ENCODE measurements at regions not wholly inside any gene's neighbourhood (a gene's known extent, or its start where the extent isn't known, plus 50 kb on each side); places are given as distances from the start of the nearest gene placed in this dataset.

DNA sequence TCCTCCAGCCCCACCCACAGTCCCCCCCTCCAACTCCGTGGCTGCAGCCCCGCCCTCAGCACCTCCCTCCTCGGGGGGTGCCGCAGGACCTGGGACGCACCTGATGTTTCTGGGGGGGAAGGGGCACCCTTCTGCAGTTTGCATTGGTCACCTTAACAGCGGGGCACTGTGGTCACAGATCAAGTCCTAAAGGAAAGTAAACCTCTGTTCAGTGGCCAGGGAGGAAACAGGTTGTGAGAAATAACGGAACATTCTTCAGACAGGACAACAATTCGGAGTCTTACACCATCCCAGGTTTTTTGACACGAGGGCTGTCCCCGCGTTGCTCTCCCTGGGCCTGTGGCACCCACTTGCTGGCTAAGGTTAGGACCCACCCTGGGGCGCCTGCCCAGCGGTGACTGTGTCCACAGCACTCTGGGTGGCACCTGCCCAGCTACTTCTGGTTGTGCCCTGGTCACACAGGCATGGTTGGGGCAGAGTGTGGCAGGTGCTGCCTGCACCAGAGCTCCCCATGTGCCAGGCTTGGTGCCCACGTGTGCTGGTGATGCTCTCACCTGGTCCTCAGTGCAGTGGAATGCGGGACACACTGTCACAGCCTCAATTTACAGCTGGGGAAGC, 93.5 kb upstream of the OTOS start:
- DNase-seq (ENCODE audit: low read depth, low spot score): no peak
- POLR2A ChIA-PET: interaction anchor here (1.1 kb wide), 1 partner anchor 205 kb away, joined by 3 read pairs; no protein-coding TSS in a partner anchor
- CTCF ChIA-PET: interaction anchor here (0.6 to 7.1 kb wide), 9 partner anchors 9 to 212 kb away, joined by 3 to 130 read pairs (median 13); partner anchors contain the start of gene GPC1
- no peak overlapping the region for H3K4me3 ChIP-seq (ENCODE audit: low read depth, low read length)
- TF ChIP-seq, protein P1, sequence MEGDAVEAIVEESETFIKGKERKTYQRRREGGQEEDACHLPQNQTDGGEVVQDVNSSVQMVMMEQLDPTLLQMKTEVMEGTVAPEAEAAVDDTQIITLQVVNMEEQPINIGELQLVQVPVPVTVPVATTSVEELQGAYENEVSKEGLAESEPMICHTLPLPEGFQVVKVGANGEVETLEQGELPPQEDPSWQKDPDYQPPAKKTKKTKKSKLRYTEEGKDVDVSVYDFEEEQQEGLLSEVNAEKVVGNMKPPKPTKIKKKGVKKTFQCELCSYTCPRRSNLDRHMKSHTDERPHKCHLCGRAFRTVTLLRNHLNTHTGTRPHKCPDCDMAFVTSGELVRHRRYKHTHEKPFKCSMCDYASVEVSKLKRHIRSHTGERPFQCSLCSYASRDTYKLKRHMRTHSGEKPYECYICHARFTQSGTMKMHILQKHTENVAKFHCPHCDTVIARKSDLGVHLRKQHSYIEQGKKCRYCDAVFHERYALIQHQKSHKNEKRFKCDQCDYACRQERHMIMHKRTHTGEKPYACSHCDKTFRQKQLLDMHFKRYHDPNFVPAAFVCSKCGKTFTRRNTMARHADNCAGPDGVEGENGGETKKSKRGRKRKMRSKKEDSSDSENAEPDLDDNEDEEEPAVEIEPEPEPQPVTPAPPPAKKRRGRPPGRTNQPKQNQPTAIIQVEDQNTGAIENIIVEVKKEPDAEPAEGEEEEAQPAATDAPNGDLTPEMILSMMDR (IDR thresholded peaks at IDR 0.05; ENCODE audit: insufficient read depth, low read length, missing control alignments): no peak

DNA sequence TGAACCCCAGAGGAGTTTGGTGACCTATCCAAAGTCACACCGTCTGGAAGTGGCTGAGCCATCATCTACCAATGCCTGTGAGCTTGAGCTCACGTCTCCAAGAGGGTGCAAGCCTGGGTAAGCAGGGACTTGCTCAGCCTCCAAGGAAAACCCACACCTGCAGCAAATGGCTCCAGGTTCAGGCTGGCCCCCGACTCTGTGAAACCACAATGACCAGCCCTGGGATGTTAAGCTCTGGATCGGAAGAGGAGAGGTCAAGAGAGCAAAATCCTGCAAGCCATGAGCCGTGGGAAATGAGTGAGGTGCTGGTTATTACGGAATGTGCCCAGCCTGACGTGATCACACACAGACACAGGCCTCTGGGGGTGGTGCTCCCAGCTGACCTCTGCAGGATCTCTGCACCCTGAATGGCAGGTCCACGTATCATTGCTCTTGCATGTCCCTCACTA, 94.1 kb upstream of the OTOS start:
- DNase-seq (ENCODE audit: low read depth, low spot score): no peak
- POLR2A ChIA-PET: no interaction called here
- H3K4me3 ChIP-seq (ENCODE audit: low read depth, low read length): no peak overlapping the region
- TF ChIP-seq, protein P1 (IDR thresholded peaks at IDR 0.05; ENCODE audit: insufficient read depth, low read length, missing control alignments): no peak
- CTCF ChIA-PET: interaction anchor here (0.5 to 7.1 kb wide), 5 partner anchors 10 to 206 kb away, joined by 3 to 130 read pairs (median 12); partner anchors contain the start of gene GPC1

DNA sequence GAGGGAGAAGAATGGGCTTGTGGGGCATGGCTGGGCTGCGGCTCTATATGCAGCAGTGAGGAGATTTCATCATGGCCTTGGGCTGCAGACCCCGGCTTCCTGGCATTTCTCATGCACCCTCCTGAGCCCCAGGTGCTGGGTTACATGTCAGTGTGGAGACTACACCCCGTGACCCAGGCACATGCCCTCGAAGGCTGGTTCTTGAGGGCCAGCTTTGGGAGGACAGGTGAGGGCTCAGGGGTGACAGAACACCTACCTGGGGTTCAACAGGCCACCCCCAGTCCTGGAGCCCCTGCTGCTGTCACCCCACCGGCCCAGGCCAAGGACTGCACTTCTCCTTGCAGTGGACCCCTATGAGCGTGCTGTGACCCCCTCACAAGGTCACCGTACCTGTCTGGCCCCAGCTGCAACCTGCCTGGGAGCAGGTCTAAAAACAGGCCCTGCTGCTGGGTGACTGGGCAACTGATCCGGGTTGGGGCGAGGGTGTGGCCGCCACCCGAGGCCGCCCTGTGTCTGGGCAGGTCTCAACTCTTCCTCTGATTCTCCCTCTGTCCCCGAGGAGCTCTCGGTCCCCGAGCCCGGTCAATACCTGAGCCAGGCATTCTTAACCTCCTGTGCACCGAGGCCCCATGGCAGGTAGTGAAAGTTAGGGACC, 94.8 kb upstream of the OTOS start:
- POLR2A ChIA-PET: no interaction called here
- TF ChIP-seq, protein P1 (IDR thresholded peaks at IDR 0.05; ENCODE audit: insufficient read depth, low read length, missing control alignments): no peak
- no peak for DNase-seq (ENCODE audit: low read depth, low spot score)
- H3K4me3 ChIP-seq (ENCODE audit: low read depth, low read length): no peak overlapping the region
- CTCF ChIA-PET: interaction anchor here (0.8 to 7.1 kb wide), 5 partner anchors 10 to 262 kb away, joined by 3 to 130 read pairs (median 12); partner anchors contain the start of gene GPC1

DNA sequence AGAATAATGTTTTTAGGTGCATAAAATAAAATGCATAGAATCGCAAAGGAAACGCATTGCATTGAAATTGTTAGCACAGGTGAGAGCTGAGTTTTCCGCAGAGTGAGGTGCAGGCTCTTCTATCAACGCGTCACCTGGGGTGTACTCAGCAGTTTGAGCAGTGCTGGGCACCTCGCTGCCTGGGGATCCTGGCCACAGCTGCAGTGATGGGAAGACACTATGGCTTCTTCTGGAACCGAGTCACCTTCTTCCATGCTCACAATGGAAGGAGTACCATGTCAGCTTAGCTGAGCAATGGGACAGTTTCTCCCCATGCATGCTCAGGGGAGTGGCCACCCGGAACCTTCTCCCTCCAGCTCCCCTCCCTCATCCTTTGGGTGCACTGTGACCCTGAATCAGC, 95.4 kb upstream of the OTOS start:
- no peak overlapping the region for H3K4me3 ChIP-seq (ENCODE audit: low read depth, low read length)
- no peak for DNase-seq (ENCODE audit: low read depth, low spot score)
- ChIA-PET CTCF (interaction anchor here (0.8 to 7.1 kb wide), 4 partner anchors 9 to 261 kb away, joined by 3 to 130 read pairs (median 8); no protein-coding TSS in a partner anchor), POLR2A (no interaction called here)
- TF ChIP-seq, protein P1 (IDR thresholded peaks at IDR 0.05; ENCODE audit: insufficient read depth, low read length, missing control alignments): no peak

DNA sequence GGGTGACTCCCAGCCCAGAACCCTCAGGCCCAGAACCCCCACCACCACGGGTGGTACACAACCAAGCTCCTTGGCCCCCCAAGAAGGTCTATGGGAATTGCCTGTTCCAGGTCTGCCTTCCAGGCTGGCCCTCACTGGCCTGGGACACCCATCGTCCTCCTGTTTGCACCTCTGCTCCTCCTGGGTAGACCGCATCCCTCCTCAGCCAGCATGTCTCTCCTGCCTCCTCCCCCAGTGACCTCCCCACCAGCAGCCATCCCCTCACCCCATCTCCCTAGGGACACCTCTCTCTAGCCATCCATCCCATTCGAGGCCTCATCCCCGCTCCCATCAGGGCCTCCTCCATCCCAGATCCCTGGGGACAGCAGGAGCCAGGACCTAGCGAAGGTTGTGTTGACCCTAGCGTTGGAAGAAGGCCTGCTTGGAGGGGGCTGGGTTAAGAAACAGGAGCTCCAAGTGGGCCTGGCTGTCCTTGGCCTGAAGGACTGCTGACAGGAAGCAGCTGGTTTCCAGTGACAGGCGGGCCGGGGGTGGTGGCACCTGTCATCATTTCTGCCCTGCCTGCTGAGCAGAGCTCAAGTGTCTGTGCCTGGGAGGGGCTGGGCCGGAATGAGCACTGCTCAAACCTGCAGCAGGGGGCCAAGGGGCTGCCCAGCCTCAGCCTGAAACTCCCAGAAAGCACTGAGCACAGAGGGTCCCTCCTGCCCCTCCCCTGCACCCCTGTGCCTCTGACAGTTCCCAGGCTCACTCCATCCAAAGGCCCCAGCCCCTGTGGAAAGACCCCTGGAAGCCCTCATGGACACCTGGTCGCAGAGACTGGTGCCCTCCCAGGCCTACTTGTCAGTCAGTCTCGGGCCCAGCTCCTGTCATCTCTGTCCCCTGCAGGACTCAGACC, 96.0 kb upstream of the OTOS start:
- no peak for DNase-seq (ENCODE audit: low read depth, low spot score)
- no peak overlapping the region for H3K4me3 ChIP-seq (ENCODE audit: low read depth, low read length)
- ChIA-PET POLR2A (no interaction called here), CTCF (interaction anchor here (0.9 to 7.1 kb wide), 5 partner anchors 8 to 204 kb away, joined by 3 to 130 read pairs (median 4); partner anchors contain the start of gene GPC1)
- TF ChIP-seq, protein P1 (IDR thresholded peaks at IDR 0.05; ENCODE audit: insufficient read depth, low read length, missing control alignments): no peak

Data from AG04449 (cell line).